ENCODE measurements at regions not wholly inside any gene's neighbourhood (a gene's known extent, or its start where the extent isn't known, plus 50 kb on each side); places are given as distances from the start of the nearest gene placed in this dataset.

- Histone ChIP-seq H4K20me1 (ENCODE audit: insufficient read depth, low read length) (no peaks in the 10 kb centered on the region), H2AFZ (ENCODE audit: low read depth, low read length) (no peak overlapping the region), H3K27ac (ENCODE audit: low read length) (no peak overlapping the region), H3K27me3 (ENCODE audit: insufficient read depth, low read length, poor library complexity) (no peaks in the 10 kb centered on the region), H3K36me3 (ENCODE audit: insufficient read depth, low read length) (no peaks in the 10 kb centered on the region), H3K4me3 (ENCODE audit: low read depth in 1 of 2, low read length in 2 of 2) (no peak overlapping the region), H3K9ac (ENCODE audit: low read depth, low read length) (no peak overlapping the region), H3K4me1 (ENCODE audit: insufficient read depth, low read length) (no peaks in the 10 kb centered on the region), H3K79me2 (ENCODE audit: insufficient read depth, low read length) (no peaks in the 10 kb centered on the region), H3K4me2 (ENCODE audit: insufficient read depth, low read length) (no peak overlapping the region), H3K9me3 (ENCODE audit: insufficient read depth, low read length, severe bottlenecking) (no peaks in the 10 kb centered on the region)
- DNase-seq (no peak), ATAC-seq (ENCODE audit: insufficient read depth, low read depth) (no peak)
- TF ChIP-seq EZH2 (IDR thresholded peaks at IDR 0.05; ENCODE audit: borderline replicate concordance, low read depth, low read length, severe bottlenecking), result no peak
- TF ChIP-seq CTCF (IDR thresholded peaks at IDR 0.05; ENCODE audit: borderline replicate concordance, extremely low read depth, low read length, poor library complexity, severe bottlenecking), result no peak
Observed at GRCh38 chr5:62183727-62184126, 122.3 kb upstream of the KIF2A start.

GRCh38 chr5:62184444-62184843, 121.6 kb upstream of the KIF2A start:
- Histone ChIP-seq H3K4me2 (ENCODE audit: insufficient read depth, low read length) (no peak overlapping the region), H3K36me3 (ENCODE audit: insufficient read depth, low read length) (no peaks in the 10 kb centered on the region), H3K27me3 (ENCODE audit: insufficient read depth, low read length, poor library complexity) (no peaks in the 10 kb centered on the region), H3K4me1 (ENCODE audit: insufficient read depth, low read length) (no peaks in the 10 kb centered on the region), H3K79me2 (ENCODE audit: insufficient read depth, low read length) (no peaks in the 10 kb centered on the region), H3K4me3 (ENCODE audit: low read depth in 1 of 2, low read length in 2 of 2) (no peak overlapping the region), H3K9ac (ENCODE audit: low read depth, low read length) (no peak overlapping the region), H4K20me1 (ENCODE audit: insufficient read depth, low read length) (no peaks in the 10 kb centered on the region), H3K27ac (ENCODE audit: low read length) (no peak overlapping the region), H3K9me3 (ENCODE audit: insufficient read depth, low read length, severe bottlenecking) (no peaks in the 10 kb centered on the region), H2AFZ (ENCODE audit: low read depth, low read length) (no peak overlapping the region)
- no peak for DNase-seq
- no peak for ATAC-seq (ENCODE audit: insufficient read depth, low read depth)
- TF ChIP-seq EZH2 (IDR thresholded peaks at IDR 0.05; ENCODE audit: borderline replicate concordance, low read depth, low read length, severe bottlenecking), result no peak
- TF ChIP-seq CTCF (IDR thresholded peaks at IDR 0.05; ENCODE audit: borderline replicate concordance, extremely low read depth, low read length, poor library complexity, severe bottlenecking), result no peak

GRCh38 chr5:62190173-62190572, 115.8 kb upstream of the KIF2A start:
- no peak overlapping the region for H3K9ac ChIP-seq (ENCODE audit: low read depth, low read length)
- TF ChIP-seq CTCF (IDR thresholded peaks at IDR 0.05; ENCODE audit: borderline replicate concordance, extremely low read depth, low read length, poor library complexity, severe bottlenecking) (no peak), EZH2 (IDR thresholded peaks at IDR 0.05; ENCODE audit: borderline replicate concordance, low read depth, low read length, severe bottlenecking) (no peak)
- no peaks in the 10 kb centered on the region for H4K20me1 ChIP-seq (ENCODE audit: insufficient read depth, low read length)
- no peak overlapping the region for H2AFZ ChIP-seq (ENCODE audit: low read depth, low read length)
- H3K79me2 ChIP-seq (ENCODE audit: insufficient read depth, low read length), result no peaks in the 10 kb centered on the region
- H3K27me3 ChIP-seq (ENCODE audit: insufficient read depth, low read length, poor library complexity), result no peaks in the 10 kb centered on the region
- no peak overlapping the region for H3K4me3 ChIP-seq (ENCODE audit: low read depth in 1 of 2, low read length in 2 of 2)
- ATAC-seq (ENCODE audit: insufficient read depth, low read depth) (no peak), DNase-seq (no peak)
- no peaks in the 10 kb centered on the region for H3K36me3 ChIP-seq (ENCODE audit: insufficient read depth, low read length)
- no peak overlapping the region for H3K4me2 ChIP-seq (ENCODE audit: insufficient read depth, low read length)
- H3K9me3 ChIP-seq (ENCODE audit: insufficient read depth, low read length, severe bottlenecking), result peaks cover 8% of the 10 kb centered on the region
- no peaks in the 10 kb centered on the region for H3K4me1 ChIP-seq (ENCODE audit: insufficient read depth, low read length)
- no peak overlapping the region for H3K27ac ChIP-seq (ENCODE audit: low read length)

GRCh38 chr5:62190931-62191330, 115.1 kb upstream of the KIF2A start:
- Histone ChIP-seq H3K9ac (ENCODE audit: low read depth, low read length) (no peak overlapping the region), H3K9me3 (ENCODE audit: insufficient read depth, low read length, severe bottlenecking) (peaks cover 8% of the 10 kb centered on the region), H3K4me1 (ENCODE audit: insufficient read depth, low read length) (no peaks in the 10 kb centered on the region), H3K27me3 (ENCODE audit: insufficient read depth, low read length, poor library complexity) (no peaks in the 10 kb centered on the region), H2AFZ (ENCODE audit: low read depth, low read length) (no peak overlapping the region), H3K27ac (ENCODE audit: low read length) (no peak overlapping the region), H3K36me3 (ENCODE audit: insufficient read depth, low read length) (no peaks in the 10 kb centered on the region), H3K79me2 (ENCODE audit: insufficient read depth, low read length) (no peaks in the 10 kb centered on the region), H3K4me2 (ENCODE audit: insufficient read depth, low read length) (no peak overlapping the region), H3K4me3 (ENCODE audit: low read depth in 1 of 2, low read length in 2 of 2) (no peak overlapping the region), H4K20me1 (ENCODE audit: insufficient read depth, low read length) (no peaks in the 10 kb centered on the region)
- DNase-seq (no peak), ATAC-seq (ENCODE audit: insufficient read depth, low read depth) (no peak)
- TF ChIP-seq EZH2 (IDR thresholded peaks at IDR 0.05; ENCODE audit: borderline replicate concordance, low read depth, low read length, severe bottlenecking) (no peak), CTCF (IDR thresholded peaks at IDR 0.05; ENCODE audit: borderline replicate concordance, extremely low read depth, low read length, poor library complexity, severe bottlenecking) (no peak)
